HepG2 (cell line): ENCODE measurements at regions not wholly inside any gene's neighbourhood (a gene's known extent, or its start where the extent isn't known, plus 50 kb on each side); places are given as distances from the start of the nearest gene placed in this dataset.

Experiments used
- BRD4 ChIP-seq: sonication (generic); formaldehyde crosslinking; IDR thresholded peaks from 2 replicates; pipeline ENCODE4 v1.4.0; 2020; ENCODE audit warnings: missing genetic modification reagents
- CREB1 ChIP-seq, 2 experiments: fragments of 450-650 bp in 1 of 2; IDR thresholded peaks; 2 replicates each; pipeline ENCODE4 v1.6.1; 2016 to 2017; ENCODE audit warnings: control low read depth in 1 of 2, mild to moderate bottlenecking in 1 of 2, missing compliant biosample characterization in 1 of 2, missing genetic modification characterization in 1 of 2
- HDAC1 ChIP-seq: sonication (generic); formaldehyde crosslinking; IDR thresholded peaks from 2 replicates; pipeline ENCODE4 v1.5.1; 2020; ENCODE audit warnings: mild to moderate bottlenecking, missing genetic modification reagents
- KDM1A ChIP-seq: IDR thresholded peaks from 2 replicates; pipeline ENCODE4 v1.6.1; 2016; ENCODE audit warnings: missing compliant biosample characterization
- TAF1 ChIP-seq: sonication (generic); formaldehyde crosslinking; IDR thresholded peaks from 2 replicates; pipeline ENCODE4 v1.4.0; 2020; ENCODE audit warnings: missing genetic modification reagents
- TF ChIP-seq, protein P1 (sequence below): sonication (generic); formaldehyde crosslinking; IDR thresholded peaks from 2 replicates; pipeline ENCODE4 v1.5.0; 2020; ENCODE audit warnings: mild to moderate bottlenecking, missing genetic modification reagents, moderate library complexity

DNA sequence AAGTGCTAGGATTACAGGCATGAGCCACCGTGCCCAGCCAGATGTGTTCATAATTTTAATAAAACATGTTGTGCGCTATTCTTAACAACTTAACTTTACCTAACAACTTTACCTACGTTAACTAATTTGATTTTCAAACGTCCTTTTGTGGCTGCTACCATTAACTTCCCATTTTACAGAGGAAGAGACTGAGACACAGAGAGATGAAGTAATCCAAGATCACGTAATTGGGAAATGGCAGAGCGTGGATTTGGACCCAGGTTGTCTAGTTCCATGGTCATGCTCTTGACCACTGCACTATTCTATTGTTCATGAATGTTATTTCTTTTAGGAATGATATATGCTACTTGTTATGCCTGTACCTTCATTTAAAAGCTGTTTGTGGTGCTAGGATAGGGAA is 80.3 kb upstream of the MTPN start:
- TF ChIP-seq TAF1 (CRISPR knock-in tag) (no peak), CREB1 (IDR thresholded peaks at IDR 0.05) (no peak), CREB1 (CRISPR knock-in tag; IDR thresholded peaks at IDR 0.05) (no peak), BRD4 (CRISPR knock-in tag) (no peak), HDAC1 (CRISPR knock-in tag) (no peak), KDM1A (no peak)
- TF ChIP-seq, protein P1, sequence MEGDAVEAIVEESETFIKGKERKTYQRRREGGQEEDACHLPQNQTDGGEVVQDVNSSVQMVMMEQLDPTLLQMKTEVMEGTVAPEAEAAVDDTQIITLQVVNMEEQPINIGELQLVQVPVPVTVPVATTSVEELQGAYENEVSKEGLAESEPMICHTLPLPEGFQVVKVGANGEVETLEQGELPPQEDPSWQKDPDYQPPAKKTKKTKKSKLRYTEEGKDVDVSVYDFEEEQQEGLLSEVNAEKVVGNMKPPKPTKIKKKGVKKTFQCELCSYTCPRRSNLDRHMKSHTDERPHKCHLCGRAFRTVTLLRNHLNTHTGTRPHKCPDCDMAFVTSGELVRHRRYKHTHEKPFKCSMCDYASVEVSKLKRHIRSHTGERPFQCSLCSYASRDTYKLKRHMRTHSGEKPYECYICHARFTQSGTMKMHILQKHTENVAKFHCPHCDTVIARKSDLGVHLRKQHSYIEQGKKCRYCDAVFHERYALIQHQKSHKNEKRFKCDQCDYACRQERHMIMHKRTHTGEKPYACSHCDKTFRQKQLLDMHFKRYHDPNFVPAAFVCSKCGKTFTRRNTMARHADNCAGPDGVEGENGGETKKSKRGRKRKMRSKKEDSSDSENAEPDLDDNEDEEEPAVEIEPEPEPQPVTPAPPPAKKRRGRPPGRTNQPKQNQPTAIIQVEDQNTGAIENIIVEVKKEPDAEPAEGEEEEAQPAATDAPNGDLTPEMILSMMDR (CRISPR knock-in tag) = no peak
